ENCODE measurements at regions not wholly inside any gene's neighbourhood (a gene's known extent, or its start where the extent isn't known, plus 50 kb on each side); places are given as distances from the start of the nearest gene placed in this dataset.

GRCh38 chr4:26131711-26132110 lies 189.1 kb upstream of the RBPJ start:
- TF ChIP-seq CTCF (IDR thresholded peaks at IDR 0.05) (no peak), EZH2 (IDR thresholded peaks at IDR 0.05; ENCODE audit: borderline replicate concordance, insufficient read depth, low read depth, low read length, poor library complexity, severe bottlenecking) (no peak)
